GM12891 (cell line): ENCODE measurements at regions not wholly inside any gene's neighbourhood (a gene's known extent, or its start where the extent isn't known, plus 50 kb on each side); places are given as distances from the start of the nearest gene placed in this dataset.

Source experiments
- POLR2A ChIP-seq: IDR thresholded peaks from 2 replicates; pipeline ENCODE4 v1.6.1; 2011; ENCODE audit warnings: low read depth, low read length, control low read depth
- POLR2AphosphoS5 ChIP-seq: IDR thresholded peaks from 2 replicates; pipeline ENCODE4 v1.6.1; 2011; ENCODE audit warnings: low read depth, low read length, control low read depth

DNA sequence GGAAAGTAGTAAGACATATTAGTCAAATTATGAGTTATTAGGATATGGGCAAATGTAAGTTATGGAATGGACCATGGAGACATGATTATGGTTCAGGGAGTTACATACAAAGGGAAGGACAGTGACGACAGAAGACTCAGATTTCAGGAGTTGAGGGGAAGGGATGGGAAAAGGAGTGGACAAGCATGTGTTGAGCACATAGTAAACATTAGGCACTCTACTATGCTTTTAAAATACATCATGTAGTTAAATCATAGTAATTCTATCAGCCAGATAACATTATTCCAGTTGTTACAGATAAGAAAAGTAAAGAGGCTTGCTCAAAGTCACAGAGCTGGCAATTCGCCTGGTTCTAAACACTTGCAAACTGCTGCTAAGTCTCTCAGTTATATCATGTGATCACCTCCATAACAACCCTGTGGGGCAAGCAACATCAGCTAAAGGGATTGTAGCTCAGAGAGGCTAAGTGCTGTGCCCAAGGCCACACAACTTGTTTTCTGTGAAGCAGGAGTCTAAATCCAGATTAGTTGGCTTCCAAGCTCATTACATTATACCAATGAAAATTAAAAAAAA lies 115.2 kb upstream of the MDFIC start:
- TF ChIP-seq POLR2A (no peak), POLR2AphosphoS5 (no peak)
